ENCODE measurements at regions not wholly inside any gene's neighbourhood (a gene's known extent, or its start where the extent isn't known, plus 50 kb on each side); places are given as distances from the start of the nearest gene placed in this dataset.

GRCh38 chr5:154136141-154136540 is 54.4 kb upstream of the GALNT10 start:
- no peak for DNase-seq (ENCODE audit: low spot score)
- no peaks in the 10 kb centered on the region for H3K36me3 ChIP-seq (ENCODE audit: low read depth)
- H3K4me1 ChIP-seq (ENCODE audit: insufficient read depth, poor library complexity, severe bottlenecking): no peaks in the 10 kb centered on the region
- no peak for ATAC-seq (ENCODE audit: low read depth)
- peaks cover 12% of the 10 kb centered on the region for H3K27me3 ChIP-seq (ENCODE audit: insufficient read depth, poor library complexity, severe bottlenecking)
- TF ChIP-seq CTCF (IDR thresholded peaks at IDR 0.05; ENCODE audit: poor library complexity, severe bottlenecking): no peak
- no peaks in the 10 kb centered on the region for H3K9me3 ChIP-seq (ENCODE audit: severe bottlenecking)
- no peak overlapping the region for H3K27ac ChIP-seq (ENCODE audit: poor library complexity, severe bottlenecking)
- H3K4me3 ChIP-seq (ENCODE audit: severe bottlenecking): no peak overlapping the region

GRCh38 chr5:154138701-154139100 is 51.8 kb upstream of the GALNT10 start:
- DNase-seq (ENCODE audit: low spot score): no peak
- H3K36me3 ChIP-seq (ENCODE audit: low read depth): no peaks in the 10 kb centered on the region
- H3K9me3 ChIP-seq (ENCODE audit: severe bottlenecking): no peaks in the 10 kb centered on the region
- no peaks in the 10 kb centered on the region for H3K27me3 ChIP-seq (ENCODE audit: insufficient read depth, poor library complexity, severe bottlenecking)
- no peaks in the 10 kb centered on the region for H3K4me1 ChIP-seq (ENCODE audit: insufficient read depth, poor library complexity, severe bottlenecking)
- TF ChIP-seq CTCF (IDR thresholded peaks at IDR 0.05; ENCODE audit: poor library complexity, severe bottlenecking): no peak
- no peak for ATAC-seq (ENCODE audit: low read depth)
- no peak overlapping the region for H3K4me3 ChIP-seq (ENCODE audit: severe bottlenecking)
- H3K27ac ChIP-seq (ENCODE audit: poor library complexity, severe bottlenecking): no peak overlapping the region

GRCh38 chr5:154140381-154140780 is 50.2 kb upstream of the GALNT10 start:
- TF ChIP-seq CTCF (IDR thresholded peaks at IDR 0.05; ENCODE audit: poor library complexity, severe bottlenecking): no peak

More at GRCh38 chr5:154140381-154140780, 50.2 kb upstream of the GALNT10 start:
- DNase-seq (ENCODE audit: low spot score): no peak
- H3K4me3 ChIP-seq (ENCODE audit: severe bottlenecking): no peak overlapping the region
- no peak overlapping the region for H3K27ac ChIP-seq (ENCODE audit: poor library complexity, severe bottlenecking)
- H3K9me3 ChIP-seq (ENCODE audit: severe bottlenecking): no peaks in the 10 kb centered on the region
- no peaks in the 10 kb centered on the region for H3K4me1 ChIP-seq (ENCODE audit: insufficient read depth, poor library complexity, severe bottlenecking)
- H3K36me3 ChIP-seq (ENCODE audit: low read depth): no peaks in the 10 kb centered on the region
- H3K27me3 ChIP-seq (ENCODE audit: insufficient read depth, poor library complexity, severe bottlenecking): no peaks in the 10 kb centered on the region
- ATAC-seq (ENCODE audit: low read depth): no peak

Measured in RWPE2 (cell line).